Esophagus squamous epithelium (tissue), 4 donors: ENCODE measurements at regions not wholly inside any gene's neighbourhood (a gene's known extent, or its start where the extent isn't known, plus 50 kb on each side); places are given as distances from the start of the nearest gene placed in this dataset.

ENCODE experiments used
- POLR2A ChIP-seq, 4 donors: fragments of 450-650 bp; IDR thresholded peaks; one replicate each; pipeline ENCODE4 v1.6.1; 2017; ENCODE audit warnings: antibody characterized with exemption in 4 of 4, mild to moderate bottlenecking in 4 of 4, moderate library complexity in 3 of 4
- TF ChIP-seq, protein P1 (sequence below), 6 experiments: fragments of 450-650 bp in 4 of 6; fragments of 200-600 bp in 2 of 6; sonication (generic) in 2 of 6; IDR thresholded peaks; one replicate each; pipeline ENCODE4 v1.5.1; 2016 to 2019; ENCODE audit warnings: antibody characterized with exemption in 6 of 6, mild to moderate bottlenecking in 4 of 6, moderate library complexity in 4 of 6

DNA sequence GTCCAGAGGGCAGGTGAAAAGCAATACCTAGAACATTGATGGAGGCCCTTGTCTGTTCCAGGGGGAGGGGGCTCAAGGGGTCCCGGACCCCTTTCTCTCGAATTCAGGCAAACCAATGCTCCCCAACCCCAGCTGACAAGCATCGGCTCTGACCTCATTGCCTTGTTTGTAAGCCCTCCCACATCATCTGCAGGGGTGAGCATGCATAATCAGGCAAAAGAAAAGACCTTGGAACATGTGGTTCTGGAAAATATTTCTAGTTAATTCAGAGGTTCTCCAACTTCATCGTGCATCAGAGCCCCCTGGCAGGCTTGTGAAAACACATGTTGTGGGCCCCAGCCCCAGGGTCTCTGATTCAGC lies 231.3 kb downstream of the TOMM20 start:
- TF ChIP-seq, protein P1, sequence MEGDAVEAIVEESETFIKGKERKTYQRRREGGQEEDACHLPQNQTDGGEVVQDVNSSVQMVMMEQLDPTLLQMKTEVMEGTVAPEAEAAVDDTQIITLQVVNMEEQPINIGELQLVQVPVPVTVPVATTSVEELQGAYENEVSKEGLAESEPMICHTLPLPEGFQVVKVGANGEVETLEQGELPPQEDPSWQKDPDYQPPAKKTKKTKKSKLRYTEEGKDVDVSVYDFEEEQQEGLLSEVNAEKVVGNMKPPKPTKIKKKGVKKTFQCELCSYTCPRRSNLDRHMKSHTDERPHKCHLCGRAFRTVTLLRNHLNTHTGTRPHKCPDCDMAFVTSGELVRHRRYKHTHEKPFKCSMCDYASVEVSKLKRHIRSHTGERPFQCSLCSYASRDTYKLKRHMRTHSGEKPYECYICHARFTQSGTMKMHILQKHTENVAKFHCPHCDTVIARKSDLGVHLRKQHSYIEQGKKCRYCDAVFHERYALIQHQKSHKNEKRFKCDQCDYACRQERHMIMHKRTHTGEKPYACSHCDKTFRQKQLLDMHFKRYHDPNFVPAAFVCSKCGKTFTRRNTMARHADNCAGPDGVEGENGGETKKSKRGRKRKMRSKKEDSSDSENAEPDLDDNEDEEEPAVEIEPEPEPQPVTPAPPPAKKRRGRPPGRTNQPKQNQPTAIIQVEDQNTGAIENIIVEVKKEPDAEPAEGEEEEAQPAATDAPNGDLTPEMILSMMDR (IDR thresholded peaks at IDR 0.05), result no peak
- no peak for TF ChIP-seq POLR2A (IDR thresholded peaks at IDR 0.05)
